ENCODE measurements at regions not wholly inside any gene's neighbourhood (a gene's known extent, or its start where the extent isn't known, plus 50 kb on each side); places are given as distances from the start of the nearest gene placed in this dataset.

GRCh38 chr17:34420900-34421299, 57.9 kb upstream of the CCL1 start:
- TF ChIP-seq, protein P1, sequence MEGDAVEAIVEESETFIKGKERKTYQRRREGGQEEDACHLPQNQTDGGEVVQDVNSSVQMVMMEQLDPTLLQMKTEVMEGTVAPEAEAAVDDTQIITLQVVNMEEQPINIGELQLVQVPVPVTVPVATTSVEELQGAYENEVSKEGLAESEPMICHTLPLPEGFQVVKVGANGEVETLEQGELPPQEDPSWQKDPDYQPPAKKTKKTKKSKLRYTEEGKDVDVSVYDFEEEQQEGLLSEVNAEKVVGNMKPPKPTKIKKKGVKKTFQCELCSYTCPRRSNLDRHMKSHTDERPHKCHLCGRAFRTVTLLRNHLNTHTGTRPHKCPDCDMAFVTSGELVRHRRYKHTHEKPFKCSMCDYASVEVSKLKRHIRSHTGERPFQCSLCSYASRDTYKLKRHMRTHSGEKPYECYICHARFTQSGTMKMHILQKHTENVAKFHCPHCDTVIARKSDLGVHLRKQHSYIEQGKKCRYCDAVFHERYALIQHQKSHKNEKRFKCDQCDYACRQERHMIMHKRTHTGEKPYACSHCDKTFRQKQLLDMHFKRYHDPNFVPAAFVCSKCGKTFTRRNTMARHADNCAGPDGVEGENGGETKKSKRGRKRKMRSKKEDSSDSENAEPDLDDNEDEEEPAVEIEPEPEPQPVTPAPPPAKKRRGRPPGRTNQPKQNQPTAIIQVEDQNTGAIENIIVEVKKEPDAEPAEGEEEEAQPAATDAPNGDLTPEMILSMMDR (IDR thresholded peaks at IDR 0.05), result no peak
- no peak for TF ChIP-seq NPAS2 (CRISPR knock-in tag; IDR thresholded peaks at IDR 0.05; ENCODE audit: borderline replicate concordance)
- no peak for TF ChIP-seq MYC (IDR thresholded peaks at IDR 0.05; ENCODE audit: borderline replicate concordance, low read length)

Measured in A549 (cell line).